Prostate gland (tissue), 2 donors: ENCODE measurements at regions not wholly inside any gene's neighbourhood (a gene's known extent, or its start where the extent isn't known, plus 50 kb on each side); places are given as distances from the start of the nearest gene placed in this dataset.

Experiments
- POLR2A ChIP-seq: fragments of 450-650 bp; IDR thresholded peaks from one replicate; pipeline ENCODE4 v1.6.1; 2016; ENCODE audit warnings: antibody characterized with exemption, mild to moderate bottlenecking
- POLR2AphosphoS5 ChIP-seq: sonication (generic); formaldehyde crosslinking; IDR thresholded peaks from one replicate; pipeline ENCODE4 v1.6.1; 2017; ENCODE audit warnings: antibody characterized with exemption
- TF ChIP-seq, protein P1 (sequence below), 4 experiments: fragments of 200-600 bp in 2 of 4; fragments of 450-650 bp in 2 of 4; sonication (generic) in 2 of 4; IDR thresholded peaks; 1 replicate in 3 of 4; 2 replicates in 1 of 4; pipeline ENCODE4 v1.5.1; 2016 to 2019; ENCODE audit warnings: antibody characterized with exemption in 4 of 4, mild to moderate bottlenecking in 2 of 4, moderate library complexity in 2 of 4

DNA sequence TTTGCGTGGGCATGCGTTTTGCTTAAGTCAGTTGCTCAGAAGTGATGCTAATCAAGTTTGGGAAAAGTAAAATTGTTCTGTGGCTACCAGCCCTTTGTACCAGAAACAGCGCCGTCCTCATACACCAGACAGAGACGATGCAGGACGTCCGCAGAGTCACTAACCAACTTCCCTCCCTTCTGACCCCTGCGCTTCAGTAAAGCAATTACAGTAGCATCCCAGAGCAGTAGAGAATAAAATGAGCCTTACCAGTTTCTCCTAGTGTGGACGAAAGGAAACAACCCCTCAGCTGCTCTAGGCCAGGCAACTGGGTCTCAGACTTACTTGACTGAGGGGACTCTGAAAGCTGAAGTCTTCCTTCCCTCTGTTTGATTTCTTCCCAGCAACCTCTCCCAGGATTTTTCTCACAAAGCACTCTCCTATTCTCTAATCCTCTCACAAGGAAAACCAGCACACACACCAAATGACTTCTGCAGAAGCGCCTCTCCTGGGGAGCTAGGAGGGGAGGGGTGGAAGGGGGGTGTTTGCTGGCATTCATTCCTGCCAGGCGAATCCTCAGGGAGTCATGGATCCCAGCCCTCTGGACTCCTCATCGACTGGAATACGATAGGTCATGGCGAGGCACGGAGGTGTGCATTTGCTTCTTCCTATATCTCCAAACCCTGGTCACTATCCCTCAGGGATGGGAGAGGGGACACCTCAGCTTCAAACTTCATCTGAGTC is 56.0 kb upstream of the MID1 start:
- TF ChIP-seq, protein P1, sequence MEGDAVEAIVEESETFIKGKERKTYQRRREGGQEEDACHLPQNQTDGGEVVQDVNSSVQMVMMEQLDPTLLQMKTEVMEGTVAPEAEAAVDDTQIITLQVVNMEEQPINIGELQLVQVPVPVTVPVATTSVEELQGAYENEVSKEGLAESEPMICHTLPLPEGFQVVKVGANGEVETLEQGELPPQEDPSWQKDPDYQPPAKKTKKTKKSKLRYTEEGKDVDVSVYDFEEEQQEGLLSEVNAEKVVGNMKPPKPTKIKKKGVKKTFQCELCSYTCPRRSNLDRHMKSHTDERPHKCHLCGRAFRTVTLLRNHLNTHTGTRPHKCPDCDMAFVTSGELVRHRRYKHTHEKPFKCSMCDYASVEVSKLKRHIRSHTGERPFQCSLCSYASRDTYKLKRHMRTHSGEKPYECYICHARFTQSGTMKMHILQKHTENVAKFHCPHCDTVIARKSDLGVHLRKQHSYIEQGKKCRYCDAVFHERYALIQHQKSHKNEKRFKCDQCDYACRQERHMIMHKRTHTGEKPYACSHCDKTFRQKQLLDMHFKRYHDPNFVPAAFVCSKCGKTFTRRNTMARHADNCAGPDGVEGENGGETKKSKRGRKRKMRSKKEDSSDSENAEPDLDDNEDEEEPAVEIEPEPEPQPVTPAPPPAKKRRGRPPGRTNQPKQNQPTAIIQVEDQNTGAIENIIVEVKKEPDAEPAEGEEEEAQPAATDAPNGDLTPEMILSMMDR (IDR thresholded peaks at IDR 0.05): no peak
- TF ChIP-seq POLR2AphosphoS5: no peak
- TF ChIP-seq POLR2A: no peak
